Fibroblast of the aortic adventitia (primary cell): ENCODE measurements at regions not wholly inside any gene's neighbourhood (a gene's known extent, or its start where the extent isn't known, plus 50 kb on each side); places are given as distances from the start of the nearest gene placed in this dataset.

ENCODE experiments used
- DNase-seq: peaks from one replicate; pipeline ENCODE4 v3.0.0-alpha.2; 2010; ENCODE audit warnings: low read depth
- H3K4me3 ChIP-seq: 2 replicates; pipeline ENCODE4 v1.5.1; 2011; ENCODE audit warnings: low read depth, mild to moderate bottlenecking, control low read depth, low read length, moderate library complexity
- TF ChIP-seq, protein P1 (sequence below): IDR thresholded peaks from 2 replicates; pipeline ENCODE4 v1.5.1; 2011; ENCODE audit warnings: mild to moderate bottlenecking, low read length, control low read depth, inconsistent platforms; ENCODE audit not compliant: insufficient read depth

GRCh38 chr15:97092656-97093055, 762.2 kb downstream of the NR2F2 start:
- TF ChIP-seq, protein P1, sequence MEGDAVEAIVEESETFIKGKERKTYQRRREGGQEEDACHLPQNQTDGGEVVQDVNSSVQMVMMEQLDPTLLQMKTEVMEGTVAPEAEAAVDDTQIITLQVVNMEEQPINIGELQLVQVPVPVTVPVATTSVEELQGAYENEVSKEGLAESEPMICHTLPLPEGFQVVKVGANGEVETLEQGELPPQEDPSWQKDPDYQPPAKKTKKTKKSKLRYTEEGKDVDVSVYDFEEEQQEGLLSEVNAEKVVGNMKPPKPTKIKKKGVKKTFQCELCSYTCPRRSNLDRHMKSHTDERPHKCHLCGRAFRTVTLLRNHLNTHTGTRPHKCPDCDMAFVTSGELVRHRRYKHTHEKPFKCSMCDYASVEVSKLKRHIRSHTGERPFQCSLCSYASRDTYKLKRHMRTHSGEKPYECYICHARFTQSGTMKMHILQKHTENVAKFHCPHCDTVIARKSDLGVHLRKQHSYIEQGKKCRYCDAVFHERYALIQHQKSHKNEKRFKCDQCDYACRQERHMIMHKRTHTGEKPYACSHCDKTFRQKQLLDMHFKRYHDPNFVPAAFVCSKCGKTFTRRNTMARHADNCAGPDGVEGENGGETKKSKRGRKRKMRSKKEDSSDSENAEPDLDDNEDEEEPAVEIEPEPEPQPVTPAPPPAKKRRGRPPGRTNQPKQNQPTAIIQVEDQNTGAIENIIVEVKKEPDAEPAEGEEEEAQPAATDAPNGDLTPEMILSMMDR: no peak
- DNase-seq: no peak
- no peak overlapping the region for H3K4me3 ChIP-seq

DNA sequence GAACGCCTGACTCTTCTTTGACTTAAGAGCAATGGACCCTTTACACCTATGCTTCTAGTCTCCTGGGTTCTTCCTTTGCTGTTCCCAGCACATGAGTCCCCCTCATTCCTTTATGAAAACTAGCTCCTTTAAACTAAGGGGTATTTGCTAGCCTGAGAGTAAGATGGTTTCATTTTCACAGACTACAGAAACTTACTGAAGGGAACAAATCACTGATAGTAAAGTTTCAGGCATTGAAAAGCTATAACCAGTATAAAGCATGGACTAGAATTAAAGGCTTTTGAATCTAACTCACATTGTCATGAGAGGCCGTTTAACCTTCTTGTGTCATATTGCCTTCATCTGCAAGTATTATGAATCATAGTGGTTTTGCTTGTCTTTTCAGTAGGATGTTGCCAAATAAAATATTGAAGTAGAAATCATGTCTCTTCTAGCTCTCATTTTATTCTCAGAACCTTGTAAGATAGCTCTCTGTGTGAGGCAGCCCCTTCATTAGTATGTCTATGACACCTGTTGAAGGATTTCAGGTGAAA, 765.9 kb downstream of the NR2F2 start:
- H3K4me3 ChIP-seq: no peak overlapping the region
- TF ChIP-seq, protein P1: no peak
- no peak for DNase-seq

- H3K4me3 ChIP-seq: no peak overlapping the region
- TF ChIP-seq, protein P1: no peak
- no peak for DNase-seq
These were observed 768.5 kb downstream of the NR2F2 start for GRCh38 chr15:97099040-97099439.

- TF ChIP-seq, protein P1: no peak
- no peak for DNase-seq
- no peak overlapping the region for H3K4me3 ChIP-seq
These were observed 771.1 kb downstream of the NR2F2 start for GRCh38 chr15:97101572-97101971.

GRCh38 chr15:97114900-97115760, 784.6 kb downstream of the NR2F2 start:
- DNase-seq: no peak
- H3K4me3 ChIP-seq: no peak overlapping the region
- TF ChIP-seq, protein P1: no peak

DNA sequence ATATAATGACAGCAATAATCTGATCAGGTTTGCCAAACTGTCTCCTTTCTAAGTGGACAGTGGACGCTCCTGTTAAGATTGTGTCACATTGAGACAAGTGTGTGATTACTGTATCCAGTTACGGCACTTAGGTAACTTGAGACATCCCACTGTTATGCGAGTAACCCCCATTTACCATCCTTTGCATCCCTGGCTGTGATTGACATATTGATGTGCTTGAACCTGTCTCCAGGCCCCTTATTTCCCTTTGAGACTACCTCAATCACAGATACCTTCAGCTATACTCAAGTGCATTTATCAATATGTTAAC, 785.2 kb downstream of the NR2F2 start:
- H3K4me3 ChIP-seq: no peak overlapping the region
- no peak for DNase-seq
- TF ChIP-seq, protein P1: no peak
